ENCODE measurements at regions not wholly inside any gene's neighbourhood (a gene's known extent, or its start where the extent isn't known, plus 50 kb on each side); places are given as distances from the start of the nearest gene placed in this dataset.
A peak's percentile ranks its signal among the peaks of the same experiment; 100 is the strongest.
"Not testable (repeated sequence)": the region's sequence is repeated elsewhere in the genome, so short reads cannot be mapped to it uniquely, and the experiment has no call there.

DNA sequence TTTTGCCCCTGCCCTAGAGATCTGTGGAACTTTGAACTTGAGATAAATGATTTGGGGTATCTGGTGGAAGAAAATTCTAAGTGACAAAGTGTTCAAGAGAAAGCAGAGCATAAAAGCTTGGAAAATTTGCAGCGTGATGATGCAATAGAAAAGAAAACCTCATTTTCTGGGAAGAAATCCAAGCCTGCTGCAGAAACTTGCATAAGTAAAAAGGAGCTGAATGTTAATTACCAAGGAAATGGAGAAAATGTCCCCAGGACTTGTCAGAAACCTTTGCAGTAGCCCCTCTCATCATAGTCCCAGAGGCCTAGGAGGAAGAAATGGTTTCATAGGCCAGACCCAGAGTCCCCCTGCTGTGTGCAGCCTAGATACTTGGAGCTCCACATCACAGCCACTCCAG lies 686.9 kb downstream of the FAM181B start:
- POLR2A ChIA-PET, result no interaction called here
- ATAC-seq, result no peak
- no peak for DNase-seq
- H3K36me3 Mint-ChIP-seq, result peaks cover 0 to 15% (median 0%) of the 10 kb centered on the region in 3 donors
- H3K4me3 Mint-ChIP-seq, result no peak overlapping the region
- H3K9me3 Mint-ChIP-seq, result peaks cover 0 to 16% (median 2%) of the 10 kb centered on the region in 9 donors
- no peak overlapping the region for H3K27ac Mint-ChIP-seq
- peaks cover 0 to 17% (median 2%) of the 10 kb centered on the region in 5 donors for H3K27me3 Mint-ChIP-seq
- no peaks in the 10 kb centered on the region for H3K4me1 Mint-ChIP-seq

DNA sequence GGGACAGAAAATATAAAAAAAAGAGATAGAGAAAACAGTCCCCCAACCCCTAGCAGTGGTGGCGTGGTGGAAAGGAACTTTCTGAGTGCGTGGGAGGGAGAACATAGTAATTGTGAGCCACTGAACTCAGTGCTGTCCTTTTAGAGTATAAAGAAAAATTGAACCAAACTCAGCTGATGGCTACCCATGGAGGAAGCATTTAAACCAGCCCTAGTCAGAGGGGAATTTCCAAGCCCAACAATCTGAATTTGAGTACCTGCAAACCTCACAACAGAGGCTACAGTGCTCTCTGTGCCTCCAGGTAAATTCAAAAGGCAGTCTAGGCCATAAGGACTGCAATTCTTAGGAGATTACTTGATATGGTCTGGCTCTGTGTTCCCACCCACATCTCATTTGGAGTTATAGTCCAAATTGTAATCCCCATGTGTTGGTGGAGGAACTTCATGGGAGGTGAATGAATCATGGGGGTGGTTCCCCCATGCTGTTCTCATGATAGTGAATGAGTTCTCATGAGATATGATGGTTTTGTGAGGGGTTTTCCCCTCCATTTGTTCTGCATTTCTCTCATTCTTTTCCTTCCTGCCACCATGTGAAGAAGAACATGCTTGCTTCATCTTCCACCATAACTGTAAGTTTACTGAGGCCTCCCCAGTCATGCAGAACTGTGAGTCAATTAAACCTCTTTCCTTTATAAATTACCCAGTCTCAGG lies 687.8 kb downstream of the FAM181B start:
- POLR2A ChIA-PET, result no interaction called here
- H3K9me3 Mint-ChIP-seq, result peaks cover 0 to 16% (median 2%) of the 10 kb centered on the region in 9 donors
- peaks cover 0 to 17% (median 2%) of the 10 kb centered on the region in 5 donors for H3K27me3 Mint-ChIP-seq
- H3K27ac Mint-ChIP-seq, result no peak overlapping the region
- H3K36me3 Mint-ChIP-seq, result peaks cover 0 to 15% (median 0%) of the 10 kb centered on the region in 3 donors
- ATAC-seq (no peak), DNase-seq (no peak)
- no peaks in the 10 kb centered on the region for H3K4me1 Mint-ChIP-seq
- no peak overlapping the region for H3K4me3 Mint-ChIP-seq

DNA sequence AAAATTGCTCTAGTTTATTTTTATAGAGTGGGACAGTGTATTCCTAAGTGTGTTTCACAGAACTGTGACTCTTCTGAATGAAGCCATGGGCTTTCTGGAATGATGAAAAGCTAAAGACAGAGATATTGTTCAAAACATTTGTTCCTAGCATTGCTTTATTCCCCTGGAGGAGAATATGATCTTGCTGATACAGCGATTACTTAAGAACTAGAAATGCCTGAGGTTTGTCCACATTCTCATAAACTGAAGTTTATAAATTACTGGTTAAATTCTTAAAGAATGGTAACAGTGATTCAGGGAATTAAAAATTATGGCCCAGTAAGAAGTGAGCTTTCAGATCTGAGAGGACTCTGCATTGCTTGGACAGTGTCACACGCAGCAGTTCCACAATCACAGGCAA lies 690.3 kb downstream of the FAM181B start:
- H3K4me3 Mint-ChIP-seq, result no peak overlapping the region
- no peaks in the 10 kb centered on the region for H3K4me1 Mint-ChIP-seq
- POLR2A ChIA-PET, result no interaction called here
- peaks cover 0 to 16% (median 2%) of the 10 kb centered on the region in 9 donors for H3K9me3 Mint-ChIP-seq
- DNase-seq (no peak), ATAC-seq (no peak)
- H3K27me3 Mint-ChIP-seq, result peaks cover 0 to 6% (median 0%) of the 10 kb centered on the region in 5 donors
- peaks cover 0 to 14% (median 0%) of the 10 kb centered on the region in 3 donors for H3K36me3 Mint-ChIP-seq
- no peak overlapping the region for H3K27ac Mint-ChIP-seq

DNA sequence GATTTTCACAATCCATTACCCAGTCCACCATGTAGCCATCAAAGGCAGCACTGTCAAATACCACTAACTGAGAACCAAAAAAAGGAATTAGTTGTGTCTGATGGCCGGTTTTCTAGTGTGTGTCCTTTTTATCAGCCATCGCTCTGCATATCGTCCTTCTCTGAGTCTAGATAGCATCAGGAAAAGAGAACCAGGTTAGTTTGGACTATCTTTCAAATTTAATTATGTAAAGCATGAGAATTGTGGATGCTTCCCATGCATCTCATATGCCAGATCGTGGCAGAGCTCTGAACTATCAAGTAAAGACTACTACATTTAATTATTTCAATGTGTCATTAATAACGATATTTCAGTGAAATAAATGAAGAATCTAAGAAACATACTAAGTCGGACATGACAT lies 691.9 kb downstream of the FAM181B start:
- no peak overlapping the region for H3K27ac Mint-ChIP-seq
- H3K9me3 Mint-ChIP-seq, result peaks cover 0 to 16% (median 2%) of the 10 kb centered on the region in 9 donors
- H3K36me3 Mint-ChIP-seq, result peaks cover 0 to 6% (median 0%) of the 10 kb centered on the region in 3 donors
- no peak overlapping the region for H3K4me3 Mint-ChIP-seq
- H3K4me1 Mint-ChIP-seq, result no peaks in the 10 kb centered on the region
- DNase-seq, result no peak
- POLR2A ChIA-PET, result no interaction called here
- H3K27me3 Mint-ChIP-seq, result peaks cover 0 to 3% (median 0%) of the 10 kb centered on the region in 5 donors
- ATAC-seq, result no peak

DNA sequence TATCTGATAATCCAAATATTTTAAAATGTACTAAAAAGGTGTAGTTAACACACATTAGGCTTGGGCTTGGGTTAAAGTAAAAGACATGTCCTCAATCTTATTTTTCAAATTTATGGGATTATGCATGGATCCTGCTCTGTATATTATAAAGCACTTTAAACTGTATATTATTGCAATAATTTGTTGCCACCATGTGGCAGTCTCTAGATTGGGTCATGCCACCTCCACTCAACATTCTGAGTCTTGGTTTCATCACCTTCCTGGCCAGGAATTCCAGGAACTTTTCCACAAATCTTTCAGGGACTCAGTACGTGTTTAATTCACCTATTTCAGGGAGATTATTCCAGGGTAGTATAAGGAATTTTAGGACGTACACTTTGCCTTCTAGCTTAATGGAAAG lies 695.5 kb downstream of the FAM181B start:
- POLR2A ChIA-PET, result no interaction called here
- no peak for DNase-seq

DNA sequence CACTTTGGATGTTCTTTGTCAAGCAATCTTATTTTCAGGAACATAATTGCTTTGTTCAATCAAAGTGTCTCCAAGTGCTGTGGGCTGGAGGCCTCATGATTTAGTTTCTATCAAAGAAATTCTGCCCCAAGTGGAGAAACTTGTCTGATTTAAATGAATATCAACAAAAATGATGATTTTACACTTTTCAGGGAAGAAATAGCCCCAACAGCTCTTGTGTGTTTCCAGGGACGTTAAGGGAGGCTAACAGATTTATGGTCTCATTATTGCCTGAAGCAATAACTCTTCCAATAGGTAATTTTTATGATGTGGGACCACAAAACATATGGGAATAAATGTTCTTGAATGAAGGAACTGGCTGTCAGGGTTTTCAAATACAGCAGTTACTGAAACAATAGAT lies 699.1 kb downstream of the FAM181B start:
- Mint-ChIP-seq H3K9me3 (no peaks in the 10 kb centered on the region), H3K27ac (no peak overlapping the region)
- POLR2A ChIA-PET, result no interaction called here

More for the DNA sequence above, 695.5 kb downstream of the FAM181B start:
- no peaks in the 10 kb centered on the region for H3K4me1 Mint-ChIP-seq
- no peak overlapping the region for H3K4me3 Mint-ChIP-seq
- no peaks in the 10 kb centered on the region for H3K9me3 Mint-ChIP-seq
- H3K27ac Mint-ChIP-seq, result no peak overlapping the region
- H3K36me3 Mint-ChIP-seq, result no peaks in the 10 kb centered on the region
- peaks cover 0 to 3% (median 0%) of the 10 kb centered on the region in 5 donors for H3K27me3 Mint-ChIP-seq
- ATAC-seq, result no peak

DNA sequence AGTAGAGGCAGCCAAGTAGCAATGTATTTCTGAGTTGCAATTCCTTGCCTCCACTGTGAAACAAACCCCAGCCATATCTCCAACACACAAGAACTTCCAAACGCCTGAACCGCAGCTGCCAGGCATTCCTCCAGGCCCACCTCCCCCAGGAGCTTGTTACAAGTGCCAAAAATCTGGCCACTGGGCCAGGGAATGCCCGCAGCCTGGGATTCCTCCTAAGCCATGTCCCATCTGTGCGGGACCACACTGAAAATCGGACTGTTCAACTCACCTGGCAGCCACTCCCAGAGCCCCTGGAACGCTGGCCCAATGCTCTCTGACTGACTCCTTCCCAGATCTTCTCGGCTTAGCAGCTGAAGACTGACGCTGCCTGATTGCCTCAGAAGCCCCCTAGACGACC lies 706.3 kb downstream of the FAM181B start:
- H3K27me3 Mint-ChIP-seq, DNase-seq: not testable (repeated sequence)

More for the DNA sequence above, 699.1 kb downstream of the FAM181B start:
- no peak for ATAC-seq
- DNase-seq, result no peak
- H3K27me3 Mint-ChIP-seq, result no peaks in the 10 kb centered on the region
- H3K36me3 Mint-ChIP-seq, result no peaks in the 10 kb centered on the region
- H3K4me1 Mint-ChIP-seq, result no peaks in the 10 kb centered on the region
- H3K4me3 Mint-ChIP-seq, result no peak overlapping the region

DNA sequence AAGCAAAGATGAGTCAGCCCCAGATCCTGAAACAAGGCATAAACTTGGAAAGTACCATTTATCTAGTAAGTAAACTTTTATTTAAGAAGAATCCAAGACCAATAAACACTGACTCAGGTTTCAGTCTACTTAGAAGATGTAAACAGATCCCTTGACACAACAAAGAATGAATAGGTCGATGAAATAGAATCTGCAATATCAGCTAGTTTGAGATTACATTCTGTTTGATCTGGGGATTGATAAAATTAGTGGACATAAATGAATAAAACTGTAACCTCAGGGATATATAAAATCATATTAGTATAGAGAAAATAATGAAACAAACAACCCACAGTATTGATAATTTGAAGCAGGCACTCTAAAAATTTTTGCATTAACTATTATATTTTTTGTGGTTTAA lies 708.9 kb downstream of the FAM181B start:
- no peaks in the 10 kb centered on the region for H3K9me3 Mint-ChIP-seq
- no peaks in the 10 kb centered on the region for H3K27me3 Mint-ChIP-seq
- H3K4me3 Mint-ChIP-seq, result no peak overlapping the region

More for the DNA sequence above, 706.3 kb downstream of the FAM181B start:
- H3K4me3 Mint-ChIP-seq, ATAC-seq, H3K27ac Mint-ChIP-seq, H3K9me3 Mint-ChIP-seq, H3K4me1 Mint-ChIP-seq, POLR2A ChIA-PET, H3K36me3 Mint-ChIP-seq: not testable (repeated sequence)

DNA sequence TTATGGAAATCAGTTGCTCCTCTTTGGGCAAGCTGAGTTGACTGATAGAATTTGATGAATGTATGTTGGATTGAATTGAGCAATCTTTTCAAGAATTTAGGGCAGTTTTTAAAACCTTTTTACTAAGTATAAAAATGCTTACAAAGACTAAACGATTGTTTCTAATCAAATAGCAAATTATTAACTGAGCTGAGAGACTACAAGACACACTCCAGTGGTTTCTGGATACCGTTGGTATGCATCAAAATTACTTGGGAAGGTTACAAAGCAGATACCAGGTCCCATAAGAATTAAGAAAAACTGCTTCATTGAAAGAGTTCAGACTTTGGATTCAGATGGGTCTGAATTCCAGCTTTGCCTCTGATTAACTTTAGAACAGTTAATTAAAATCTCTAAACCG lies 721.4 kb downstream of the FAM181B start:
- H3K27me3 Mint-ChIP-seq, result peaks cover 0 to 8% (median 1%) of the 10 kb centered on the region in 5 donors
- H3K27ac Mint-ChIP-seq, result no peak overlapping the region
- H3K9me3 Mint-ChIP-seq, result no peaks in the 10 kb centered on the region
- no peaks in the 10 kb centered on the region for H3K36me3 Mint-ChIP-seq
- peaks cover 0 to 2% (median 0%) of the 10 kb centered on the region in 4 donors for H3K4me1 Mint-ChIP-seq
- ATAC-seq, result no peak
- no peak overlapping the region for H3K4me3 Mint-ChIP-seq
- POLR2A ChIA-PET, result no interaction called here
- no peak for DNase-seq

More for the DNA sequence above, 708.9 kb downstream of the FAM181B start:
- DNase-seq (no peak), ATAC-seq (no peak)
- POLR2A ChIA-PET, result no interaction called here
- no peak overlapping the region for H3K27ac Mint-ChIP-seq
- H3K36me3 Mint-ChIP-seq, result no peaks in the 10 kb centered on the region
- H3K4me1 Mint-ChIP-seq, result no peaks in the 10 kb centered on the region

DNA sequence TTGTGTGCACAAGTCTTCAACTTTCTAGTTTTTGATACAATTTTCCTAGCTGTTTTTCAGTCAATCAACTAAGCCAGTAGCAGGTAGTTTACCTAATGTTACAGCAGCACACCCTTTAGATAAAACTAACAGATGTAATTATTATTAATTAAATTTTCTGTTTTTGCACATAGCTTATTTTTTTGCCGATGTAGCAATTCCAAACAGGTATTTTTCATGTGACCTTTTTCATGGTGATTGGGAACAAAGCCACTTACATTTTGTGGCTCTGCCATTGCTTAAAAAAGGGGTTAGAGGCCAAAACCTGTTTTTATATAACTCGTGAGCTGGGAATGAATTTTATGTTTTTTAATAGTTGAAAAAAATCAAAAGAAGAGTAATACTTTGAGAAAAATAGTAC lies 724.5 kb downstream of the FAM181B start:
- no peak overlapping the region for H3K4me3 Mint-ChIP-seq
- POLR2A ChIA-PET, result no interaction called here
- H3K27me3 Mint-ChIP-seq, result peaks cover 0 to 8% (median 1%) of the 10 kb centered on the region in 5 donors
- no peaks in the 10 kb centered on the region for H3K36me3 Mint-ChIP-seq
- no peak for ATAC-seq
- no peak for DNase-seq
- no peak overlapping the region for H3K27ac Mint-ChIP-seq
- peaks cover 0 to 2% (median 0%) of the 10 kb centered on the region in 4 donors for H3K4me1 Mint-ChIP-seq
- H3K9me3 Mint-ChIP-seq, result no peaks in the 10 kb centered on the region

DNA sequence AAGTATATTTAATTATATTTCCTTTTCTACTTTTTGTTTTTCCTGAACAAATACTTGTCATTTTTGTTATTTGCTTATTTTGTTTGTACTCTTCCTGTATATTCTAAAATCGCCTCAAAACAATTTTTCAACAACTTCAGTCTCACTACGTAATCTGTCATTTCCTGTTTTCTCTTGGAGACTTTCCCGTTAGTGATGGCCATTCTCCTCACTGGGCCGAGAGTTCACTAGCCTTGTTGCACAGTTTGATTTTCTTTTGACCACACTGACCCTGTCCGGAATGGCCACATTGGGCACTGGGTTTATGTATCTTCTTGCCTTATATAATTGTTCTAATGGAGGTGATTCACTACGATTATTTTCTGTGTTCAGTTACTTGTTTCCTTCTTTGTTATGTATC lies 726.1 kb downstream of the FAM181B start:
- POLR2A ChIA-PET, result no interaction called here
- no peak overlapping the region for H3K27ac Mint-ChIP-seq
- H3K4me3 Mint-ChIP-seq, result no peak overlapping the region
- peaks cover 0 to 2% (median 0%) of the 10 kb centered on the region in 4 donors for H3K4me1 Mint-ChIP-seq
- H3K27me3 Mint-ChIP-seq, result peaks cover 0 to 8% (median 0%) of the 10 kb centered on the region in 5 donors
- ATAC-seq (no peak), DNase-seq (no peak)
- no peaks in the 10 kb centered on the region for H3K36me3 Mint-ChIP-seq
- no peaks in the 10 kb centered on the region for H3K9me3 Mint-ChIP-seq

DNA sequence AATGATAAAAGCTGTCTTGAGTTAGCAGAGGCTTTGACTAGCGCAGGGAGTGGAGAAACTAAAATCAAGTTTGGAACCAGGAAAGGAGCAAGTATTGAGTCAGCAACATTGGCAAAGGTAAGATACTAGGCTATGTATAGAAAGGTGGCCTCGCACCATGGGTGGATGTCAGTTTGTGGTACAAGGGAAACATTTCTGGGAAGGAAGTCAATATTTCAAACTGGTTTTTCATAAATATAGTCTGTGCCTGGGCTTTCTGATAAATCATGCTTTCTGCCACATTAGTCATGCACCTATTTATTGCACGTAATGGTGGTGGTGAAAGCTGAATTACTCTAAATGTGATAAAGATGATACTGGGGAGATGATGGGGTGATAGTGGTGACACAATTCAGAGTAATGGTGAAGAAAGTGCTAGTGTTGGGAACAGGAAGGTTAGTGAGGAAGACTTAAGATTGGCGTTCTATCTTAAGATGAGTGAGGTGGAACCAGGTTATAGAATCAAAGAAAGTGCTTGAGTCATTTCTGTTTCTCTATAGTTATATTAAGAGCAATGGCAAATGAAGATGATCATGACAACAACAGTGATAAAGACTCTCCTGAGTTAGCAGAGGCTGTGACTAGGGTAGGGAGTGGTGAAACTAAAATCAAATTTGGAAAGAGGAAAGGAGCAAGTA lies 729.0 kb downstream of the FAM181B start:
- peak overlapping the region in 1 of 10 donors; percentile 26 for H3K27ac Mint-ChIP-seq
- no peaks in the 10 kb centered on the region for H3K9me3 Mint-ChIP-seq
- ATAC-seq (no peak), DNase-seq (no peak)
- H3K4me1 Mint-ChIP-seq, result peaks cover 0 to 2% (median 0%) of the 10 kb centered on the region in 4 donors
- peaks cover 0 to 8% (median 0%) of the 10 kb centered on the region in 5 donors for H3K27me3 Mint-ChIP-seq
- no peaks in the 10 kb centered on the region for H3K36me3 Mint-ChIP-seq
- no peak overlapping the region for H3K4me3 Mint-ChIP-seq
- POLR2A ChIA-PET, result no interaction called here

DNA sequence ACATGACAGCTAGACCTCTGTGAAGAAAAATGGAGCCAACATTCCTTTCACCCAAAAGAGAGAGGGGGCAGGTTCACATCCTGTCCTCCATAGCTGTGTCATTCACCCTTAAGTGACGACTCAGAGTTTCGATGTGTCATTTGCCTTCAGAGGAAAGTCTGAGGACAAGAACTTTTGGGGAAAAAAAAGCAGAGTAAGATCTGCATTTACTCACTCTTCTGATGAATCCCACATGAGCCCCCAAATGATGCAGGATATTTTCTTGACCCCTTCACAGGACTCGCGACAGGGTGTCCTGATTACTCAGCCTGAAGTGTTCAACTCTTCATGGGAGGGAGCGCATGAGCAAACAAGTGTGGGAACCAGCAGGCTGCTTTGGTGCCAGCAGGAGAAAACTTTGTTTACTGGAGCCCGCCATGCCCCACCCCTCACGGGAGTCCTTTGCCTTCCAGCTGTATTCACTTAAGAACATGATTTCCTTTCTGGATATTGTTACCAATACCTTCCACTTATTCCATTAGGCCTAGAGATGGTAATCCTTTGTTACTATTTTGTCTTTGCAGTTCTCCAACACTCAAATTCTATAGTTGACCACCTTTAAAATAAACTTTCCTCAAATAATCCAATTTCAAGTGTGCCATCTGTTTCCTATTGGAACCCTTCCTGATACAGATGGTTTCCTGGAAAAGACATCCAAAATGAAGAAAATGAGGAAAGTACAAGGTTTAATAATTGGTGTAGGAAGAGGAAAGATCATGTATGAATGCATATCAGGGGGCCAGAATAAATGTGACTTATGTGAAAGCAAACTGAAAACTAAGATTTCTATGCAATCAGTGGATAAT lies 729.8 kb downstream of the FAM181B start:
- Mint-ChIP-seq H3K4me1 (peaks cover 0 to 2% (median 0%) of the 10 kb centered on the region in 4 donors), H3K9me3 (no peaks in the 10 kb centered on the region), H3K4me3 (no peak overlapping the region), H3K27me3 (peaks cover 0 to 8% (median 0%) of the 10 kb centered on the region in 5 donors), H3K36me3 (no peaks in the 10 kb centered on the region), H3K27ac (no peak overlapping the region)
- DNase-seq (no peak), ATAC-seq (no peak)
- POLR2A ChIA-PET, result no interaction called here
